Retinal pigment epithelial cell (primary cell): ENCODE measurements at regions not wholly inside any gene's neighbourhood (a gene's known extent, or its start where the extent isn't known, plus 50 kb on each side); places are given as distances from the start of the nearest gene placed in this dataset.

Experiments
- DNase-seq: peaks from one replicate; pipeline ENCODE4 v3.0.0-alpha.2; 2010; ENCODE audit warnings: low read depth
- H3K4me3 ChIP-seq: 2 replicates; pipeline ENCODE4 v1.5.1; 2011; ENCODE audit warnings: mild to moderate bottlenecking, low read length, control low read depth, moderate library complexity
- TF ChIP-seq, protein P1 (sequence below): conservative IDR thresholded peaks from 2 replicates; pipeline ENCODE4 v1.5.1; 2011; ENCODE audit warnings: low read depth, low read length, control low read depth, inconsistent platforms

DNA sequence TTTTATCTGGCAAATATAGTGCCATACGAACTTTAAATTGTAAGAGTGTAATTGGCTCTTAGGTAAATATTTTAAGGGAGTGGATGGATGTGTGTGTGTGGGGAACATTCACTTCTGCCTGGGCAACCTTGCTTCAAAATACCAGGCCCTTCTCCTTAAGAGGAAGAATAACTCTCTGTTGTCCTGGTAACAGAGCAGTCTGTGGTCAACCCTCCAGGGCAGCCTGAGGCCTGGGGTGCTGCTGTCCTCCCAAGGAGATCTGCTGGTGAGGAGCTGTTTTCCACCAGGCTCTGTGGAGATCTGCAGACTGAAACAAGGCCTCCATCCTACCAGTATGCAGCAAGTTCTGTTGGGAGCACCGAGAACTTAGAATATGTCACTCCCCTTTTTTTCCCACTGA lies 325.2 kb downstream of the PSAT1 start:
- DNase-seq, result no peak
- TF ChIP-seq, protein P1, sequence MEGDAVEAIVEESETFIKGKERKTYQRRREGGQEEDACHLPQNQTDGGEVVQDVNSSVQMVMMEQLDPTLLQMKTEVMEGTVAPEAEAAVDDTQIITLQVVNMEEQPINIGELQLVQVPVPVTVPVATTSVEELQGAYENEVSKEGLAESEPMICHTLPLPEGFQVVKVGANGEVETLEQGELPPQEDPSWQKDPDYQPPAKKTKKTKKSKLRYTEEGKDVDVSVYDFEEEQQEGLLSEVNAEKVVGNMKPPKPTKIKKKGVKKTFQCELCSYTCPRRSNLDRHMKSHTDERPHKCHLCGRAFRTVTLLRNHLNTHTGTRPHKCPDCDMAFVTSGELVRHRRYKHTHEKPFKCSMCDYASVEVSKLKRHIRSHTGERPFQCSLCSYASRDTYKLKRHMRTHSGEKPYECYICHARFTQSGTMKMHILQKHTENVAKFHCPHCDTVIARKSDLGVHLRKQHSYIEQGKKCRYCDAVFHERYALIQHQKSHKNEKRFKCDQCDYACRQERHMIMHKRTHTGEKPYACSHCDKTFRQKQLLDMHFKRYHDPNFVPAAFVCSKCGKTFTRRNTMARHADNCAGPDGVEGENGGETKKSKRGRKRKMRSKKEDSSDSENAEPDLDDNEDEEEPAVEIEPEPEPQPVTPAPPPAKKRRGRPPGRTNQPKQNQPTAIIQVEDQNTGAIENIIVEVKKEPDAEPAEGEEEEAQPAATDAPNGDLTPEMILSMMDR, result no peak
- H3K4me3 ChIP-seq, result no peak overlapping the region

DNA sequence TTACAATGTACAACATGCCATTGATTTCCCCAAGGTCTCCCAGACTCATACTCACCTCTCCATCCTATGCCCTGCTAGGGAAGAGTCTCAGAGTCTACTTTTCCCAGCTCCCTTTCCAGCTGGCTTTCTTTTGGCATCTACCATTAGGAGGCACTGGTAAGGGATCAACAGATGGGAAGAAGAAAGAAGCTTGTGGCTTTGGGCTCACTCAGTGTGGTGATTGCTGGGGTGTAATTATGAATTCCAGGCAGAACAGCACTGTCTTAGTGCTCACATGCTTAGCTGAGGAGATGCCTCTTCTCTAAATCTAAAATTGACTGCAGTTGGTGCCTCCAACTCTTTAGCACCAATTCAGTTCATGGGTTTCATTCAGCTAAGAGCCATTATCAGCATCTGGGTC lies 330.0 kb downstream of the PSAT1 start:
- H3K4me3 ChIP-seq, result no peak overlapping the region
- no peak for DNase-seq
- TF ChIP-seq, protein P1, result no peak

DNA sequence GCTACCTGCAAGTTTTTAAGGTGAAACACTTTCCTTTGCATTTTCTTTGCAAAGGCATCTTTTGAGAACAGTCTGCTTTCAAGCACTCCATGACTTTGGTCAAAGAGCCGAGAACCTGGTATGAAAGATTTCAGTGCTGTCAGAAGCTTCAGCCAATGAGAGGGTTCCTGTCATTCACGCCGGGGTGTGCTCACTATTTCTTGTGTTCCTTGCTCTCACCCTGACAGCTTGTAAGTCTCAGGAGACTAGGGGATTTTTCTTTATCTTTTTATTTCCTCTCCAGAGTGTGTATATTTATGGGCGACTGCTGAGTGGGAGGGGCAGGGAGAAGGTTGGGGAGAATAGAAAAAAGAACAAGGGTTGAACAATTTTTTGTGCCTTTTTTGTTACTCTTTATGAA lies 334.0 kb downstream of the PSAT1 start:
- H3K4me3 ChIP-seq, result no peak overlapping the region
- TF ChIP-seq, protein P1, result no peak
- DNase-seq, result no peak

DNA sequence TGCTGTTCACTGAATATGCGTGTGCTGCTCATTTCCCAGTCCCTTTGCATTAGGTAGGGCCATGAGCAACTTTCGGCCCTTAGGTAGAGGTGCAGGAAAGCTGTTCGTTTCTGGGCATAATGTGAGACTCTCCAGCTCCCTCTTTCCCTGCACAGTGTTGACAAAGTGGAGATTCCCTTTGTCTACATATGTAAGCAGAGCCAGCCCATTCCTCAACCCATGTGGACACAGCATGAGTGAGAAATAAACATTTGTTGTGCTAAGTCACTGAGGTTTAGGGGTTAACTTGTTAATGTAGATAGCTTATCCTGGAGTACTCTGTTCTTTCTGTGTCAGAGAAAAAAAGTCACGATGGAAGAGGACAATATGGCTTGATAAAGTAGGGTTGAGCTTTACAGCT lies 343.8 kb downstream of the PSAT1 start:
- DNase-seq, result no peak
- TF ChIP-seq, protein P1, result no peak
- H3K4me3 ChIP-seq, result no peak overlapping the region

DNA sequence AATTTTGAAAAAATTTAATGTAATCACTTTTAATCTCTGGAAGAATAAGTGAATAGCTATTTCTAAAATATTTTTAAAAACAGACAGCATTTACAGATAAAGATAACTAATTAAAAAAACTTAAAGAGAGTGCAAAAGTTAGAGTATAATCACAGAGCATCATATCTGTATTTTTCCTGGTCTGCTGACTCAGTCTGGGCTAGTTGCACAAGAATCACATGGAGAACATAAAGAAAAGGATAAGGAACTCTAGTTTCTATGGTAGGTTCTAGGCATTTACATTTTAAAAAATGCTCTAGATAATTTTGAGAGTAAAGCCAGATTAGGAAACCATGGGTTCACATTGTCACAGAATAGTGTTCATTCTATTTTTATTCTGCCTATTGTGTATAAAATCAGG lies 347.4 kb downstream of the PSAT1 start:
- TF ChIP-seq, protein P1, result no peak
- DNase-seq, result no peak
- no peak overlapping the region for H3K4me3 ChIP-seq

DNA sequence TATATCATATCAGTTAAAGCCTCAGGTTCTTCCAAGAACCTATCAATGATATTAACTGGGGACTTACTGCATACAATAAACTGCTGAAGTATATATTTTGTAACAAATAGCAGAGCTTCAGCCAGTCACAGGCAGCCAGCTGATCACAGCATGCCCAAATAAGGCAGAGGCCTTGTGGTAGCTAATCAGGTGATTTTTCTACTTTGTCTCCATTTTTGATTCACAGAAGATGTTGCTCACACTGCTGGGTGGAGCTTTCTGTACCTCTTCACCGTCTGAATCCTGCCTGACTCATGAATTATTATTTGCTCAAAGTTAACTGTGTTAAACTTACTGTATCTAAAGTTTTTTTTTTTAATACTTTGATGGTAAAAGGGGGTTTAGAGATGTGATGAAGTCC lies 357.4 kb downstream of the PSAT1 start:
- H3K4me3 ChIP-seq, result no peak overlapping the region
- TF ChIP-seq, protein P1, result no peak
- DNase-seq, result no peak

DNA sequence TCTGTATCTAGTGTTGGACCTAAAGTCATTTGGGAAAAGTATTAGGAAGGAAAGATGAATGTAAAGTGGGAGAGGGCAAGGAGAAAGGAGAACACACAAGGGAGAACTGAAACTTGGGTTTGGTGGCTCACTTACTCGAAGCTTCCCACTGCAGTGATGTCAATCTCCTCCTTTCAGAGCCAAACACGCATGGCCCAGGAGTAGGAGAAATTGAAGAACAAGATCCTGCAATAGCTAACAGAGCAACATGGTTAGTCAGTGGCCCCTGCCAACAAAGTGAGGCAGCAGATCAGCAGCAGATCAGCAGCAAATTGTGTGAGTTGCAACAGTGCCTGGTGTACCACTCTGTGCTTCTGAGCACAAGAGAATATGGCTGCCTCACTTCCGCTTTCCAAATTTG lies 366.4 kb downstream of the PSAT1 start:
- TF ChIP-seq, protein P1, result no peak
- no peak overlapping the region for H3K4me3 ChIP-seq
- DNase-seq, result no peak
